ENCODE measurements at regions not wholly inside any gene's neighbourhood (a gene's known extent, or its start where the extent isn't known, plus 50 kb on each side); places are given as distances from the start of the nearest gene placed in this dataset.
"Not testable (repeated sequence)": the region's sequence is repeated elsewhere in the genome, so short reads cannot be mapped to it uniquely, and the experiment has no call there.

DNA sequence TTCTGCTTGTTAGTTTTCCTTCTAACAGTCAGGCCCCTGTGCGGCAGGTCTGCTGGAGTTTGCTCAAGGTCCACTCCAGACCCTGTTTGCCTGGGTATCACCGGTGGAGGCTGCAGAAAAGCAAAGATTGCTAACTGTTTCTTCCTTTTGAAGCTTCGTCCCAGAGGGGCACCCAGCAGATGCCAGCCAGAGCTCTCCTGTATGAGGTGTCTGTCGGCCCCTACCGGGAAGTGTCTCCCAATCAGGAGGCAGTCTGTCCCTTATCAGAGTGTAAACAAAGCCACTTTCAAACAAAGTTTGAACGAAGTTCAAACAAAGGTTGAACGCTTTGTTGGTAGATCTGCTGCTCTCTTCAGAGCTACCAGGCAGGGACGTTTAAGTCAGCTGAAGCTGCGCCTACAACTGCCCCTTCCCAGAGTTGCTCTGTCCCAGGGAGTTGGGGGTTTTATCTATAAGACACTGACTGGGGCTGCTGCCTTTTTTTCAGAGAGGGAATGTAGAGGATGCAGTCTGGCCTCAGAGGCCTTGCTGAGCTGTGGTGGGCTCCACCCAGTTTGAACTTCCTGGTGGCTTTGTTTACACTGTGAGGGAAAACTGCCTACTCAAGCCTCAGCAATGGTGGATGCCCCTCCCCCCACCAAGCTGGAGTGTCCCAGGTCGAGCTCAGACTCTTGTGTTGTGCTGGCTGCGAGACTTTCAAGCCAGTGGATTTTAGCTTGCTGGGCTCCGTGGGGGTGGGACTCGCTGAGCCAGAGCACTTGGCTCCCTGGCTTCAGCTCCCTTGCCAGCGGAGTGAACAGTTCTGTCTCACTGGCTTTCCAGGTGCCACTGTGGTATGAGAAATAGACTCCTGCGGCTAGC is 401.8 kb downstream of the SRGAP2C start:
- ATAC-seq: no peak
- no peak for DNase-seq
- Mint-ChIP-seq H3K4me3 (no peak overlapping the region), H3K27me3 (no peaks in the 10 kb centered on the region), H3K4me1 (peaks cover 14% of the 10 kb centered on the region), H3K27ac (no peak overlapping the region), H3K9me3 (peaks cover 21 to 42% of the 10 kb centered on the region in 2 donors)

DNA sequence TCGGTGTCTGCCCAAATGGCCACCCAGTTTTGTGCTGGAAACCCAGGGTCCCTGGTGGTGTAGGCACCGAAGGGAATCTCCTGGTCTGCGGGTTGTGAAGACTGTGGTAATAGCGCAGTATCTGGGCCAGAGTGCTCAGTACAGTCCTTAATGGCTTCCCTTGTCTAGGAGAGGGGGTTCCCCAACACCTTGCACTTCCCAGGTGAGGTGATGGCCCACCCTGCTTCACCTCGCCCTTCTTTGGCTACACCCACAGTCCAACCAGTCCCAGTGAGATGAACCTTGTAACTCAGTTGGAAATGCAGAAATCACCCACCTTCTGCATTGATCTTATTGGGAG is 402.4 kb downstream of the SRGAP2C start:
- no peaks in the 10 kb centered on the region for H3K27me3 Mint-ChIP-seq

GRCh38 chr1:121587777-121588176 is 403.0 kb downstream of the SRGAP2C start:
- H3K4me1 Mint-ChIP-seq: peaks cover 14% of the 10 kb centered on the region
- DNase-seq (no peak), ATAC-seq (no peak)
- no peak overlapping the region for H3K27ac Mint-ChIP-seq
- H3K9me3 Mint-ChIP-seq: peaks cover 13 to 31% of the 10 kb centered on the region in 2 donors
- H3K27me3 Mint-ChIP-seq: no peaks in the 10 kb centered on the region
- H3K4me3 Mint-ChIP-seq: no peak overlapping the region

More for the DNA sequence above, 402.4 kb downstream of the SRGAP2C start:
- H3K4me1 Mint-ChIP-seq: peaks cover 14% of the 10 kb centered on the region
- no peak for ATAC-seq
- DNase-seq: no peak
- no peak overlapping the region for H3K4me3 Mint-ChIP-seq
- peaks cover 18 to 36% of the 10 kb centered on the region in 2 donors for H3K9me3 Mint-ChIP-seq
- H3K27ac Mint-ChIP-seq: no peak overlapping the region

DNA sequence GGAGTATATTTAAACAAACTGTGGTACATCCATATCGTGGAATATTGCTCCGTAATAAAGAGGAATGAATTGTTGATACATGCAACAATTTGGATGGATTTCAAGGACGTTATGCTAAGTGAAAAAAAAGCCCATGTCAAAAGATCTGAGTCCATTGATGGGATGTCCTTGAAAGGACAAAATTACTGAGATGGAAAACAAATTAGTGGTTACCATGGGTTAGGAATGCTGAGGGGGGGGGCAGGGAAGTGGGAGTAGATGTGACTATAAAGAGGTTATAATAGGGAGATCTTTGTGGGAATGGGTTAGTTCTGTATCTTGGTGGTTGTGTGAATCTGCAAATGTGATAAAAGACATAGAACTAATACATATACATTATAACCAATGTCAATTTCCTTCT is 409.3 kb downstream of the SRGAP2C start:
- H3K27ac Mint-ChIP-seq: no peak overlapping the region

GRCh38 chr1:121595089-121595488 is 410.3 kb downstream of the SRGAP2C start:
- Mint-ChIP-seq H3K27me3 (no peaks in the 10 kb centered on the region), H3K4me1 (no peaks in the 10 kb centered on the region), H3K4me3 (no peak overlapping the region), H3K9me3 (peaks cover 0 to 4% of the 10 kb centered on the region in 2 donors), H3K27ac (no peak overlapping the region)
- ATAC-seq (no peak), DNase-seq (no peak)

More for the DNA sequence above, 409.3 kb downstream of the SRGAP2C start:
- ATAC-seq (no peak), DNase-seq (no peak)
- H3K9me3 Mint-ChIP-seq: no peaks in the 10 kb centered on the region
- H3K4me3 Mint-ChIP-seq: no peak overlapping the region
- no peaks in the 10 kb centered on the region for H3K4me1 Mint-ChIP-seq
- no peaks in the 10 kb centered on the region for H3K27me3 Mint-ChIP-seq

DNA sequence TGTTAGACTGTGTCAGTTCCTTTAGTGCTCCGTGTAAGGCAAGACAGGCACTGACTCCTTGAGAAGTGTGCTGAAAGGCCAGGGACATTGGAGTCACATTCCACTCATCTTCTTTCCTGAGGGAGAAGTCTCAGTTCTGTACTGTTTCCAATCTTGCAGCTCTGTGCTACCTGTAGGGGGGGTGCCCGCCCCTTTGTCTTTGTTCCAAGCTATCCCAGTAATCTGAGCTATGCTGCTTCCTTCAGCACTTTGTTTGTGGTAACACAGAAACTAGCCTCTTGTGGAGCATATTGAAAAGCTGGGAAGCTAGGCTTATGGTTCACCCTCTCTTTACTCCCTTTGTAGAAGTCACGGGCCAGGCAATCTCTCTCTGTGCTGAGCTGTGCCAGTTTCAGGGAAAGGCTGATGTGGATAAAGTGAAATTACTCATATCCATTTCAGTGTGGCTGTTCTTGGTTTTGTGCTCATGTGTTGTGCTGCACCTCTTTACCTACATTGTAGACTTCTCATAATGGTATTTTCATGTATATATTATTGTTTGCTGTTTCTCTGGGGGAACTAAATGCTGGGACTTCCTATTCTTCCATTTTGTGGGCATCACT is 420.2 kb downstream of the SRGAP2C start:
- H3K27me3 Mint-ChIP-seq, H3K27ac Mint-ChIP-seq, H3K4me3 Mint-ChIP-seq, DNase-seq, H3K4me1 Mint-ChIP-seq: not testable (repeated sequence)
- ATAC-seq: peak; percentile 61
- peaks cover 21 to 22% of the 10 kb centered on the region in 2 donors for H3K9me3 Mint-ChIP-seq

GRCh38 chr1:121607499-121607898 is 422.7 kb downstream of the SRGAP2C start:
- not testable (repeated sequence) for H3K27ac Mint-ChIP-seq, H3K9me3 Mint-ChIP-seq, H3K4me1 Mint-ChIP-seq, H3K4me3 Mint-ChIP-seq, ATAC-seq, DNase-seq, H3K27me3 Mint-ChIP-seq
